ENCODE measurements at regions not wholly inside any gene's neighbourhood (a gene's known extent, or its start where the extent isn't known, plus 50 kb on each side); places are given as distances from the start of the nearest gene placed in this dataset.

DNA sequence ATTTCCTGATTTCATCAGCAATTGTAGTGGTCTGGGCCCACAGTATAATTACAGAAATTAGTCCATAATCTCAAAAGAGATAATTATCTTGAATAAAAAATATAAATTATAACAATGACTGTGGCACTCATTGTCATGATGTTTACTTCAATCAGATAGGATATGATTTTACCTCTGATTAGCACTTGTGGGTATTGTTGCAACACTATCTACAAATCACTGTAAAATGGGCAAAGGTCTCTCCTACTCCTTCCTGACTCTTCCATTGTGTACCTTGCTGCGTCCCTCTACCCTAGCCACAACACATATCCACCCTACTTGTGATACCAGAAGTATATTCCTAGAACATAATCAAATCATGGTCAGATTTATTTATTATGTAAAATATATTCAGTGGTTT is 200.9 kb upstream of the TRIB2 start:
- H3K27ac ChIP-seq (ENCODE audit: poor library complexity, severe bottlenecking), result no peak overlapping the region

DNA sequence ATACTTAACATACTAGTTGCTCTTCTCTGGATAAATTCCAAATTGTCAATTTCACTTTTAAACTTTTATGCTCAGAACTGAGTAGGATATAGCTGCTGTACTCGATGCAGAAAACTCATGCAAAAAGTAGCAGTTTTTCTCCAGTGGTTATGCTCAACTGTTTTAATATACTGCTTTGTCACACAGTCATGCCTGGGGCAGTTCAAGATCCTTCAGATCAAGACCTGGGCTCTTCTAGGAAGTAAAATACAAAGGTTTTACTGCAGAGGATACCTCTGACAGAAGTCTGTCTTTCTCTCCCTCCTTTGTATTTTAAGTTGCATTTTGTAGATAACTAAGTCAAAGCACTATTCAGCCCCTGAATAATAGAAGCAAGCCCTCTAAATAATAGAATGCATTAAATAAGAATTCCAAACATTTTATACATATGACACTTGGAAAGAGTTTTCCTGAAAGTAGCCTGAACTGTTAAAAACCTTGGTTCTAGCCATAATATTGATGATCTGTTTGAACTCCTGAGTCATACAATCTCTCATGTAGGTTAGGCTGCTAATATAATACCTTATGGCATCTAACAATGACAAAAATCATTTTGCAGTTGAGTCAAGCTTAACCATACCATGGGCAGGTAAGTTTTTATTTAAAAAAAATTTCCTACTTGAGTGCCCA is 183.3 kb upstream of the TRIB2 start:
- Histone ChIP-seq H3K27me3 (ENCODE audit: insufficient read depth, poor library complexity, severe bottlenecking) (no peaks in the 10 kb centered on the region), H3K4me3 (ENCODE audit: severe bottlenecking) (no peak overlapping the region), H3K36me3 (ENCODE audit: low read depth) (no peaks in the 10 kb centered on the region), H3K27ac (ENCODE audit: poor library complexity, severe bottlenecking) (peak overlapping the region; percentile 80), H3K9me3 (ENCODE audit: severe bottlenecking) (no peaks in the 10 kb centered on the region), H3K4me1 (ENCODE audit: insufficient read depth, poor library complexity, severe bottlenecking) (peaks cover 23% of the 10 kb centered on the region)
- no peak for DNase-seq (ENCODE audit: low spot score)
- TF ChIP-seq, protein P1, sequence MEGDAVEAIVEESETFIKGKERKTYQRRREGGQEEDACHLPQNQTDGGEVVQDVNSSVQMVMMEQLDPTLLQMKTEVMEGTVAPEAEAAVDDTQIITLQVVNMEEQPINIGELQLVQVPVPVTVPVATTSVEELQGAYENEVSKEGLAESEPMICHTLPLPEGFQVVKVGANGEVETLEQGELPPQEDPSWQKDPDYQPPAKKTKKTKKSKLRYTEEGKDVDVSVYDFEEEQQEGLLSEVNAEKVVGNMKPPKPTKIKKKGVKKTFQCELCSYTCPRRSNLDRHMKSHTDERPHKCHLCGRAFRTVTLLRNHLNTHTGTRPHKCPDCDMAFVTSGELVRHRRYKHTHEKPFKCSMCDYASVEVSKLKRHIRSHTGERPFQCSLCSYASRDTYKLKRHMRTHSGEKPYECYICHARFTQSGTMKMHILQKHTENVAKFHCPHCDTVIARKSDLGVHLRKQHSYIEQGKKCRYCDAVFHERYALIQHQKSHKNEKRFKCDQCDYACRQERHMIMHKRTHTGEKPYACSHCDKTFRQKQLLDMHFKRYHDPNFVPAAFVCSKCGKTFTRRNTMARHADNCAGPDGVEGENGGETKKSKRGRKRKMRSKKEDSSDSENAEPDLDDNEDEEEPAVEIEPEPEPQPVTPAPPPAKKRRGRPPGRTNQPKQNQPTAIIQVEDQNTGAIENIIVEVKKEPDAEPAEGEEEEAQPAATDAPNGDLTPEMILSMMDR (IDR thresholded peaks at IDR 0.05; ENCODE audit: poor library complexity, severe bottlenecking), result no peak
- ATAC-seq (ENCODE audit: low read depth), result peak; percentile 39; the same call in 1 of the 3 replicates

More for the DNA sequence above, 200.9 kb upstream of the TRIB2 start:
- no peaks in the 10 kb centered on the region for H3K36me3 ChIP-seq (ENCODE audit: low read depth)
- DNase-seq (ENCODE audit: low spot score), result no peak
- no peak for ATAC-seq (ENCODE audit: low read depth)
- no peaks in the 10 kb centered on the region for H3K9me3 ChIP-seq (ENCODE audit: severe bottlenecking)
- no peak overlapping the region for H3K4me3 ChIP-seq (ENCODE audit: severe bottlenecking)
- H3K27me3 ChIP-seq (ENCODE audit: insufficient read depth, poor library complexity, severe bottlenecking), result no peaks in the 10 kb centered on the region
- H3K4me1 ChIP-seq (ENCODE audit: insufficient read depth, poor library complexity, severe bottlenecking), result no peaks in the 10 kb centered on the region
- TF ChIP-seq, protein P1 (IDR thresholded peaks at IDR 0.05; ENCODE audit: poor library complexity, severe bottlenecking), result no peak

DNA sequence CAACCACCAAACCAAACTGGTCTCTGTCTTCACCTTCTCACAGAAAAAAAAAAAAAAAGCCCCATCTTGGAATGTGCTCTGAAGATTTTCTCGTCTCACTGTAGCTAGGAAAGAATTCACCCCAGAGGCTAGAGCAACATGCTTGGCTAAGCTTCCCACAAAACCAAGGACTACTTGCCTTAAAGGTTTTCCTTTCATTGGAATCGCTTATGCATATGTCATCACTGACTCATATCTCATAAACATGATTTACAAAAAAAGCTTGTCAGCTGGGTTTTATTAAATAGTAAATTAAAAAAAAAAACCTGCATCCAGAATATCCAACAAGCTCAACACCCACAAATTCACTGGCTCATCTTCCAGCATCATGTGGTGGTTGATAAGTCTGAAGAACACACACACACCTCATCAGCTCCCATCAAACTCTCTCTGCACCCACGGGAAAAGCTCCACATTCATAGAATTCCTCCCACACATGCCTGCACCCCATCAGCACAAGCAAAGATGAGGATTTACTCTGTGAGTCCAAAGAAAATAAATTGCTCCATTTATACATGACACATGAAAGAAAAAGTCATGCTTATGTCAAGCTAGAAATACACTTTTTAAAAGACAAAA is 182.0 kb upstream of the TRIB2 start:
- TF ChIP-seq, protein P1 (IDR thresholded peaks at IDR 0.05; ENCODE audit: poor library complexity, severe bottlenecking), result no peak
- H3K4me1 ChIP-seq (ENCODE audit: insufficient read depth, poor library complexity, severe bottlenecking), result peaks cover 23% of the 10 kb centered on the region
- DNase-seq (ENCODE audit: low spot score), result no peak
- no peaks in the 10 kb centered on the region for H3K9me3 ChIP-seq (ENCODE audit: severe bottlenecking)
- no peaks in the 10 kb centered on the region for H3K27me3 ChIP-seq (ENCODE audit: insufficient read depth, poor library complexity, severe bottlenecking)
- no peak overlapping the region for H3K4me3 ChIP-seq (ENCODE audit: severe bottlenecking)
- H3K27ac ChIP-seq (ENCODE audit: poor library complexity, severe bottlenecking), result peak overlapping the region; percentile 80
- H3K36me3 ChIP-seq (ENCODE audit: low read depth), result no peaks in the 10 kb centered on the region
- ATAC-seq (ENCODE audit: low read depth), result peak; percentile 97

DNA sequence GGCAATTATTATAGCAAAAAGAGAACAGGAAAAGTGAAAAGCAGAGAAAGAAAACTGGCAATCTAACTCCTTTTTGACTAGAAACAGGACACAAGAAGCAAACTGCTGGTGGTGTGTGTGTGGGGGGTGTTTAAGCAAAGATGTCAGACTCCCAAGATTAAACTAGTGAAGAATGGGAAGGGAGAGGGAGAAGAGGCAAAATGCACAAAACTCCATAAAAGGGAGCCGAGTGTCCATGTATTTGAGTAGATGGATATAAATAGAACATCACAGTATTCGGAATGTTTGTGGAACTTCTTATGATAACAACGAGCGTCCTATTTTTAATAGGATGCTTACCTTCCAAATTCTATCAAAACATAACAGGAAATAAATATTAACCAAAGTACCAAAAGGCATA is 179.8 kb upstream of the TRIB2 start:
- H3K27ac ChIP-seq (ENCODE audit: poor library complexity, severe bottlenecking), result no peak overlapping the region
- no peak overlapping the region for H3K4me3 ChIP-seq (ENCODE audit: severe bottlenecking)
- DNase-seq (ENCODE audit: low spot score) (no peak), ATAC-seq (ENCODE audit: low read depth) (no peak)
- no peaks in the 10 kb centered on the region for H3K9me3 ChIP-seq (ENCODE audit: severe bottlenecking)
- TF ChIP-seq, protein P1 (IDR thresholded peaks at IDR 0.05; ENCODE audit: poor library complexity, severe bottlenecking), result no peak
- peaks cover 23% of the 10 kb centered on the region for H3K4me1 ChIP-seq (ENCODE audit: insufficient read depth, poor library complexity, severe bottlenecking)
- no peaks in the 10 kb centered on the region for H3K27me3 ChIP-seq (ENCODE audit: insufficient read depth, poor library complexity, severe bottlenecking)
- H3K36me3 ChIP-seq (ENCODE audit: low read depth), result no peaks in the 10 kb centered on the region

DNA sequence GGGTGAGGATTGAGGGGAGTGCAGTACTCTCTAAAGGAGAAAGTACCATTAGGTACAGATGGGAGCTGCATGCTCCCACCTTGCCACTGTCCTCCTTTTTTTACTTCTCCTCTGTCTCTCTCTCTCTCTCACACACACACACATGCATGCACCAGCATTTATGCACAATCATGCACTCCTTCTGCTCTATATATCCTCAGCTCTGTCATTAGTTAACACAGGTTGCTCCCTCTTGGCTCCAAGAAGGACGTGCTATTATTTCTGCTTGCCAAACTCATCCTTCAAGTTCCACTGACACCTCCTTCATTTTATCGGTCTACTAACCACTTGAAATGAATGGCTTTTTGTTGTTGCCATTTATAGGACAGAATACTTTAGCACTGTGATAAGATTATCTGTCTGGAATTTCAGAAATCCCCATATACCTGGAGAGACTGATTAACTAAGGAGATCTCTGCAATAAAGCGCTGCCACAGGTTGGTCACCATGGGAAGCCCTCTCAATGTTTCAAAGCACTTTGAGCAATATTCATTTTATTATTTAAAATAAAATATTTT is 178.5 kb upstream of the TRIB2 start:
- no peak for DNase-seq (ENCODE audit: low spot score)
- Histone ChIP-seq H3K9me3 (ENCODE audit: severe bottlenecking) (no peaks in the 10 kb centered on the region), H3K4me1 (ENCODE audit: insufficient read depth, poor library complexity, severe bottlenecking) (peaks cover 19% of the 10 kb centered on the region), H3K4me3 (ENCODE audit: severe bottlenecking) (no peak overlapping the region), H3K27ac (ENCODE audit: poor library complexity, severe bottlenecking) (no peak overlapping the region), H3K36me3 (ENCODE audit: low read depth) (no peaks in the 10 kb centered on the region), H3K27me3 (ENCODE audit: insufficient read depth, poor library complexity, severe bottlenecking) (no peaks in the 10 kb centered on the region)
- no peak for ATAC-seq (ENCODE audit: low read depth)
- TF ChIP-seq, protein P1 (IDR thresholded peaks at IDR 0.05; ENCODE audit: poor library complexity, severe bottlenecking), result no peak
